ENCODE measurements at regions not wholly inside any gene's neighbourhood (a gene's known extent, or its start where the extent isn't known, plus 50 kb on each side); places are given as distances from the start of the nearest gene placed in this dataset.

- ATAC-seq (ENCODE audit: low read depth), result no peak
- no peak overlapping the region for H3K4me3 Mint-ChIP-seq
- H3K36me3 ChIP-seq (replicated peaks in 1 of 2; ENCODE audit: control extremely low read depth in 1 of 2, control insufficient read depth in 1 of 2, extremely low read depth in 1 of 2, insufficient read depth in 2 of 2, low read length in 1 of 2), result no peaks in the 10 kb centered on the region
- H3K4me2 ChIP-seq (replicated peaks; ENCODE audit: low read depth, low read length, poor library complexity, severe bottlenecking), result no peak overlapping the region
- H3K27me3 ChIP-seq (replicated peaks in 1 of 4; ENCODE audit: control extremely low read depth in 1 of 4, control insufficient read depth in 3 of 4, insufficient read depth in 4 of 4, low read length in 3 of 4), result peaks cover 0 to 12% (median 0%) of the 10 kb centered on the region in 4 experiments
- no peak overlapping the region for H3K9ac ChIP-seq (ENCODE audit: low read length)
- H3K27ac ChIP-seq (ENCODE audit: low read length in 2 of 2), result no peak overlapping the region
- H3K9me3 ChIP-seq (ENCODE audit: control extremely low read depth in 1 of 3, control insufficient read depth in 2 of 3, insufficient read depth in 1 of 3, low read length in 2 of 3), result peaks cover 0 to 4% (median 3%) of the 10 kb centered on the region in 3 donors
- H3K4me3 ChIP-seq (ENCODE audit: control extremely low read depth in 1 of 5, extremely low read depth in 1 of 5, insufficient read depth in 1 of 5, low read depth in 2 of 5, low read length in 4 of 5), result no peak overlapping the region
- peaks cover 45% of the 10 kb centered on the region for H3K27me3 Mint-ChIP-seq
- TF ChIP-seq CTCF (IDR thresholded peaks at IDR 0.05) (no peak), EZH2 (IDR thresholded peaks at IDR 0.05; ENCODE audit: borderline replicate concordance, insufficient read depth, low read depth, low read length, poor library complexity, severe bottlenecking) (no peak)
- peaks cover 4% of the 10 kb centered on the region for H3K9me3 Mint-ChIP-seq (ENCODE audit: insufficient read depth)
- WGBS (ENCODE audit: insufficient coverage), result 83% methylated on average over 2 of the region's 5 CpGs
- H3K4me1 Mint-ChIP-seq, result no peaks in the 10 kb centered on the region
- H2AFZ ChIP-seq (ENCODE audit: insufficient read depth, low read depth, low read length, poor library complexity, severe bottlenecking), result no peak overlapping the region
- no peak overlapping the region for H3K27ac Mint-ChIP-seq
- H4K20me1 ChIP-seq (ENCODE audit: control insufficient read depth, insufficient read depth, low read length, poor library complexity, severe bottlenecking), result no peaks in the 10 kb centered on the region
- POLR2A ChIA-PET, result no interaction called here
- intact Hi-C loops (cut with micrococcal nuclease), result no loop called here
- DNase-seq, result no peak
- H3K79me2 ChIP-seq (ENCODE audit: control insufficient read depth, insufficient read depth, low read length), result no peaks in the 10 kb centered on the region
- CTCF ChIA-PET, result no interaction called here
- no peaks in the 10 kb centered on the region for H3K4me1 ChIP-seq (ENCODE audit: control insufficient read depth in 2 of 2, insufficient read depth in 2 of 2, low read length in 2 of 2)
Observed at GRCh38 chr2:19845323-19845920, 56.4 kb downstream of the TTC32 start.

GRCh38 chr2:19844750-19845149 is 57.0 kb downstream of the TTC32 start:
- no peaks in the 10 kb centered on the region for H3K4me1 ChIP-seq (ENCODE audit: control insufficient read depth in 2 of 2, insufficient read depth in 2 of 2, low read length in 2 of 2)
- H3K27ac Mint-ChIP-seq, result no peak overlapping the region
- ATAC-seq (ENCODE audit: low read depth), result no peak
- no peaks in the 10 kb centered on the region for H4K20me1 ChIP-seq (ENCODE audit: control insufficient read depth, insufficient read depth, low read length, poor library complexity, severe bottlenecking)
- intact Hi-C loops (cut with micrococcal nuclease), result no loop called here
- H3K36me3 ChIP-seq (replicated peaks in 1 of 2; ENCODE audit: control extremely low read depth in 1 of 2, control insufficient read depth in 1 of 2, extremely low read depth in 1 of 2, insufficient read depth in 2 of 2, low read length in 1 of 2), result no peaks in the 10 kb centered on the region
- DNase-seq, result no peak
- no peak overlapping the region for H3K4me3 Mint-ChIP-seq
- no peak overlapping the region for H3K27ac ChIP-seq (ENCODE audit: low read length in 2 of 2)
- TF ChIP-seq EZH2 (IDR thresholded peaks at IDR 0.05; ENCODE audit: borderline replicate concordance, insufficient read depth, low read depth, low read length, poor library complexity, severe bottlenecking) (no peak), CTCF (IDR thresholded peaks at IDR 0.05) (no peak)
- H3K4me1 Mint-ChIP-seq, result no peaks in the 10 kb centered on the region
- H3K79me2 ChIP-seq (ENCODE audit: control insufficient read depth, insufficient read depth, low read length), result no peaks in the 10 kb centered on the region
- POLR2A ChIA-PET, result no interaction called here
- peaks cover 4% of the 10 kb centered on the region for H3K9me3 Mint-ChIP-seq (ENCODE audit: insufficient read depth)
- no peak overlapping the region for H3K9ac ChIP-seq (ENCODE audit: low read length)
- H3K27me3 ChIP-seq (replicated peaks in 1 of 4; ENCODE audit: control extremely low read depth in 1 of 4, control insufficient read depth in 3 of 4, insufficient read depth in 4 of 4, low read length in 3 of 4), result peaks cover 0 to 12% (median 0%) of the 10 kb centered on the region in 4 experiments
- H3K27me3 Mint-ChIP-seq, result peaks cover 48% of the 10 kb centered on the region
- H3K9me3 ChIP-seq (ENCODE audit: control extremely low read depth in 1 of 3, control insufficient read depth in 2 of 3, insufficient read depth in 1 of 3, low read length in 2 of 3), result peaks cover 0 to 4% (median 3%) of the 10 kb centered on the region in 3 donors
- H2AFZ ChIP-seq (ENCODE audit: insufficient read depth, low read depth, low read length, poor library complexity, severe bottlenecking), result no peak overlapping the region
- no peak overlapping the region for H3K4me3 ChIP-seq (ENCODE audit: control extremely low read depth in 1 of 5, extremely low read depth in 1 of 5, insufficient read depth in 1 of 5, low read depth in 2 of 5, low read length in 4 of 5)
- CTCF ChIA-PET, result no interaction called here
- WGBS (ENCODE audit: insufficient coverage), result 80% methylated on average over 4 of the region's 5 CpGs
- no peak overlapping the region for H3K4me2 ChIP-seq (replicated peaks; ENCODE audit: low read depth, low read length, poor library complexity, severe bottlenecking)

Measured in B cell (primary cell).